ENCODE measurements at regions not wholly inside any gene's neighbourhood (a gene's known extent, or its start where the extent isn't known, plus 50 kb on each side); places are given as distances from the start of the nearest gene placed in this dataset.

GRCh38 chr20:24210356-24210755 lies 221.8 kb upstream of the GGTLC1 start:
- intact Hi-C loops (cut with DNase I): no loop called here
- 63 to 72% (median 68%) methylated on average over 2 of the region's 2 CpGs for WGBS, 4 donors
- no peak for TF ChIP-seq POLR2A (IDR thresholded peaks at IDR 0.05)
- TF ChIP-seq CTCF (IDR thresholded peaks at IDR 0.05): no peak

GRCh38 chr20:24208652-24209051 lies 220.1 kb upstream of the GGTLC1 start:
- Histone ChIP-seq H3K9me3 (no peaks in the 10 kb centered on the region), H3K27me3 (peaks cover 0 to 23% (median 10%) of the 10 kb centered on the region in 9 donors), H3K4me1 (no peaks in the 10 kb centered on the region), H3K36me3 (no peaks in the 10 kb centered on the region), H3K27ac (no peak overlapping the region), H3K4me3 (no peak overlapping the region)
- intact Hi-C loops (cut with DNase I): no loop called here
- ATAC-seq: no peak
- no peak for DNase-seq
- 82 to 92% (median 86%) methylated on average over 8 to 9 of the region's 9 CpGs for WGBS, 4 donors
- TF ChIP-seq POLR2A (IDR thresholded peaks at IDR 0.05): no peak
- no peak for TF ChIP-seq CTCF (IDR thresholded peaks at IDR 0.05)

More at GRCh38 chr20:24210356-24210755, 221.8 kb upstream of the GGTLC1 start:
- Histone ChIP-seq H3K36me3 (no peaks in the 10 kb centered on the region), H3K9me3 (no peaks in the 10 kb centered on the region), H3K4me3 (no peak overlapping the region), H3K4me1 (no peaks in the 10 kb centered on the region), H3K27ac (no peak overlapping the region), H3K27me3 (peaks cover 0 to 22% (median 10%) of the 10 kb centered on the region in 9 donors)
- DNase-seq (no peak), ATAC-seq (no peak)

GRCh38 chr20:24207803-24208300 lies 219.3 kb upstream of the GGTLC1 start:
- DNase-seq (no peak), ATAC-seq (no peak)
- H3K36me3 ChIP-seq: no peaks in the 10 kb centered on the region
- H3K4me1 ChIP-seq: no peaks in the 10 kb centered on the region
- no peak overlapping the region for H3K4me3 ChIP-seq
- 76 to 90% (median 88%) methylated on average over 25 to 26 of the region's 26 CpGs for WGBS, 4 donors
- H3K27me3 ChIP-seq: peaks cover 0 to 20% (median 10%) of the 10 kb centered on the region in 9 donors
- no peak overlapping the region for H3K27ac ChIP-seq
- intact Hi-C loops (cut with DNase I): no loop called here
- TF ChIP-seq CTCF (IDR thresholded peaks at IDR 0.05) (no peak), POLR2A (IDR thresholded peaks at IDR 0.05) (no peak)
- H3K9me3 ChIP-seq: no peaks in the 10 kb centered on the region

GRCh38 chr20:24206995-24207394 lies 218.4 kb upstream of the GGTLC1 start:
- 40 to 49% (median 45%) methylated on average over 5 of the region's 5 CpGs for WGBS, 4 donors
- Histone ChIP-seq H3K27me3 (peaks cover 0 to 15% (median 7%) of the 10 kb centered on the region in 9 donors), H3K4me3 (no peak overlapping the region), H3K27ac (no peak overlapping the region), H3K36me3 (no peaks in the 10 kb centered on the region), H3K9me3 (no peaks in the 10 kb centered on the region), H3K4me1 (no peaks in the 10 kb centered on the region)
- no peak for ATAC-seq
- no peak for TF ChIP-seq CTCF (IDR thresholded peaks at IDR 0.05)
- TF ChIP-seq POLR2A (IDR thresholded peaks at IDR 0.05): no peak
- intact Hi-C loops (cut with DNase I): no loop called here
- DNase-seq: no peak

Measured in heart left ventricle (tissue), 16 donors.